Calu3 (cell line): ENCODE measurements at regions not wholly inside any gene's neighbourhood (a gene's known extent, or its start where the extent isn't known, plus 50 kb on each side); places are given as distances from the start of the nearest gene placed in this dataset.

Source experiments
- BruUV-seq: library from RNA; stranded (reverse); fragments of 400-500 nt; replicated peaks from 2 replicates; lab custom pipeline; 2021; lab: Mats Ljungman, UMichigan
- CTCF ChIA-PET: fragments of 300-600 bp; sonication (Branson Sonifier 250); formaldehyde crosslinking; loops from one replicate; lab custom pipeline; 2022; ENCODE audit warnings: antibody characterized with exemption; lab: Charles Lee
- DNase-seq: peaks from one replicate; pipeline ENCODE4 v3.0.0; 2022
- H3K27ac Mint-ChIP-seq: one replicate; pipeline ENCODE4 v1.8.0; 2022; ENCODE audit warnings: mixed read lengths; ENCODE audit not compliant: unreplicated experiment
- H3K27me3 Mint-ChIP-seq: one replicate; pipeline ENCODE4 v1.8.0; 2022; ENCODE audit warnings: mixed read lengths; ENCODE audit not compliant: unreplicated experiment
- H3K36me3 Mint-ChIP-seq: one replicate; pipeline ENCODE4 v1.8.0; 2022; ENCODE audit warnings: mild to moderate bottlenecking, moderate library complexity, mixed read lengths; ENCODE audit not compliant: insufficient read depth, unreplicated experiment
- H3K4me1 Mint-ChIP-seq: one replicate; pipeline ENCODE4 v1.8.0; 2022; ENCODE audit warnings: mild to moderate bottlenecking, low read depth, mixed read lengths; ENCODE audit not compliant: unreplicated experiment
- H3K4me3 Mint-ChIP-seq: one replicate; pipeline ENCODE4 v1.8.0; 2022; ENCODE audit warnings: mild to moderate bottlenecking, low read depth, moderate library complexity, mixed read lengths; ENCODE audit not compliant: unreplicated experiment
- H3K9me3 Mint-ChIP-seq: one replicate; pipeline ENCODE4 v1.8.0; 2022; ENCODE audit warnings: low read depth, mixed read lengths; ENCODE audit not compliant: unreplicated experiment
- intact Hi-C: fragments of 100-400 bp; cut with micrococcal nuclease; formaldehyde crosslinking; loops from one replicate; pipeline ENCODE4 v1.10.0; 2022; ENCODE audit not compliant: unreplicated experiment
- TF ChIP-seq, protein P1 (sequence below): fragments of 200-600 bp; IDR thresholded peaks from one replicate; pipeline ENCODE4 v1.8.0; 2022; ENCODE audit warnings: antibody characterized with exemption; ENCODE audit not compliant: unreplicated experiment

DNA sequence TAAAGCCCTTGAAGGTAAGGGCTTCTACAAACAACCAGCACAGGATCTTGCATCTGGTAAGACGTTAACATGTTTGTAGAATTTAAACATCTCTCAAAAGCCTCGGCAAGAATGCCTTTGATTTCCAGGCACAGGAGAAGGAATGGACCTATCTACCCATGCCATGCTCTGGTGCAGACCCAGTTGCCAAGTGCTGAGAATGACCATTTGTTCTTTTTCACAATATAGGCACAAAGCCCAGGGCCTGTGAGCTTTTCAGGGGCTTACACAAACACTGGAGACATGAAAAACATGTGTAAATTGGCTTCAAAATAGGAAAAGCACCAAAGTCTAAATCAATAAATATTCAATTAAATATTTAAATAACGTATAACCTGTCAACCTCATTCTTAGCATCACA, 266.9 kb upstream of the TTC14 start:
- Mint-ChIP-seq H3K9me3 (peaks cover 5% of the 10 kb centered on the region), H3K4me3 (no peak overlapping the region), H3K27ac (no peak overlapping the region), H3K4me1 (no peaks in the 10 kb centered on the region), H3K36me3 (no peaks in the 10 kb centered on the region), H3K27me3 (no peaks in the 10 kb centered on the region)
- intact Hi-C loops: no loop called here
- no TSS peak for BruUV-seq
- CTCF ChIA-PET: no interaction called here
- no peak for DNase-seq
- TF ChIP-seq, protein P1, sequence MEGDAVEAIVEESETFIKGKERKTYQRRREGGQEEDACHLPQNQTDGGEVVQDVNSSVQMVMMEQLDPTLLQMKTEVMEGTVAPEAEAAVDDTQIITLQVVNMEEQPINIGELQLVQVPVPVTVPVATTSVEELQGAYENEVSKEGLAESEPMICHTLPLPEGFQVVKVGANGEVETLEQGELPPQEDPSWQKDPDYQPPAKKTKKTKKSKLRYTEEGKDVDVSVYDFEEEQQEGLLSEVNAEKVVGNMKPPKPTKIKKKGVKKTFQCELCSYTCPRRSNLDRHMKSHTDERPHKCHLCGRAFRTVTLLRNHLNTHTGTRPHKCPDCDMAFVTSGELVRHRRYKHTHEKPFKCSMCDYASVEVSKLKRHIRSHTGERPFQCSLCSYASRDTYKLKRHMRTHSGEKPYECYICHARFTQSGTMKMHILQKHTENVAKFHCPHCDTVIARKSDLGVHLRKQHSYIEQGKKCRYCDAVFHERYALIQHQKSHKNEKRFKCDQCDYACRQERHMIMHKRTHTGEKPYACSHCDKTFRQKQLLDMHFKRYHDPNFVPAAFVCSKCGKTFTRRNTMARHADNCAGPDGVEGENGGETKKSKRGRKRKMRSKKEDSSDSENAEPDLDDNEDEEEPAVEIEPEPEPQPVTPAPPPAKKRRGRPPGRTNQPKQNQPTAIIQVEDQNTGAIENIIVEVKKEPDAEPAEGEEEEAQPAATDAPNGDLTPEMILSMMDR: no peak

DNA sequence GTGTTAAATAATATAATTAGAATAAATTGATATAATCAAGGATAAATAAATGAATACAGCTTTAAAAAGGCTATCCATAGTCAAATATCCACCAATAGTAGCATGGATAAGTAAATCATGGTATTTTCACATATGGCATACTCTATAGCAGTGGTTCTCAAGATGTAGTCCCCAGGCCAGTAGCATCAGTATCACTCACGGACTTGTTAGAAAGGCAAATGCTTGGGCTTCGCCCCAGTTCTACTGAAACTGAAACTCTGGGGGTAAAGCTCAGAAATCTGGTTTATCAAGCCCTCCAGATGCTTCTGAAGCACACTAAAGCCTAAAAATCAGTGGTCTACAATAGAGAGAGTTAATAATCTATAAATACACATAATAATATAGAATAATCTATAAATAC, 261.6 kb upstream of the TTC14 start:
- Mint-ChIP-seq H3K36me3 (no peaks in the 10 kb centered on the region), H3K4me3 (no peak overlapping the region), H3K9me3 (peaks cover 3% of the 10 kb centered on the region), H3K27me3 (no peaks in the 10 kb centered on the region), H3K4me1 (no peaks in the 10 kb centered on the region), H3K27ac (no peak overlapping the region)
- DNase-seq: no peak
- BruUV-seq: no TSS peak
- TF ChIP-seq, protein P1: no peak
- CTCF ChIA-PET: interaction anchor here (0.6 kb wide), 1 partner anchor 231 kb away, joined by 3 read pairs; no protein-coding TSS in a partner anchor
- intact Hi-C loops: no loop called here

DNA sequence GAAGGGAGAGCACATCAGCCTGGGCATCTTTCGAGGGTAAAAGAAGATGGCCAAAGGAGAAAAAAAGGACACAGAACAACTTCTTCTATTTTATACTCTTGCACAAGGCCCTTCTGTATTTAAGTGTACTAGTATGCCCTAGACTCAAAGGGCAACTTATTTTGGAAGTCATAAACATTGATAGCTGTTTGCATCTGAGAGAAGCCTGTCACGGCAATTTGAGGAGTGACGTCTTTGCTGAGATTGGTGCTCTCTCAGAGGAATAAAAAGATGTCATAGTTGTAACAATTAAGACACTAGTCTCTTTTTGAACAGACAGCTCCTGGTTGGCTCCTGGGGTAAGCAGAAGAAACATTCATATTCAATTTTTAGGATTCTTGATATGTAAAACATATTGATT, 260.4 kb upstream of the TTC14 start:
- Mint-ChIP-seq H3K9me3 (peaks cover 2% of the 10 kb centered on the region), H3K36me3 (no peaks in the 10 kb centered on the region), H3K27me3 (no peaks in the 10 kb centered on the region), H3K27ac (no peak overlapping the region), H3K4me1 (no peaks in the 10 kb centered on the region), H3K4me3 (no peak overlapping the region)
- TF ChIP-seq, protein P1: no peak
- DNase-seq: no peak
- intact Hi-C loops: no loop called here
- CTCF ChIA-PET: no interaction called here
- no TSS peak for BruUV-seq

DNA sequence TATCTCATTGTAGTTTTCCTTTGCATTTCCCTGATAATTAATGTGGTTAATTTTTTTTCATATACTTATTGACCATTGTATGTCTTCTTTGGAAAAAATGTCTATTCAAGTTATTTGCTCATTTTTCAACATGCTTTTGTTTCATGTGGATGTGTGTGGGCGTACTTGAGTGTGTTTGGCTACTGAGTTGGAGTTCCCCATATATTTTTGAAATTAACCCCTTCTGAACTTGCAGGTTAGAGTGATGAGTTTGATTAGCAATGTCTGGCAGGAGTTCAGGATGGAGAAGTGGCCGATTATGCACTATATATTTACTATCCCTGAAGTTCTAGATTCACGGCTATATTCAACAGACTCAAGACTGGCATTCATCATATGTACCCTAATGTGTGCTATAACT, 250.4 kb upstream of the TTC14 start:
- Mint-ChIP-seq H3K4me3 (no peak overlapping the region), H3K27me3 (no peaks in the 10 kb centered on the region), H3K9me3 (no peaks in the 10 kb centered on the region), H3K36me3 (no peaks in the 10 kb centered on the region), H3K4me1 (no peaks in the 10 kb centered on the region), H3K27ac (no peak overlapping the region)
- TF ChIP-seq, protein P1: no peak
- BruUV-seq: no TSS peak
- intact Hi-C loops: no loop called here
- CTCF ChIA-PET: no interaction called here
- no peak for DNase-seq
